ENCODE measurements at regions not wholly inside any gene's neighbourhood (a gene's known extent, or its start where the extent isn't known, plus 50 kb on each side); places are given as distances from the start of the nearest gene placed in this dataset.
"Not testable (repeated sequence)": the region's sequence is repeated elsewhere in the genome, so short reads cannot be mapped to it uniquely, and the experiment has no call there.

- Mint-ChIP-seq H3K27me3 (ENCODE audit: unreplicated experiment) (peaks cover 19% of the 10 kb centered on the region), H3K4me3 (ENCODE audit: unreplicated experiment) (peak overlapping the region; percentile 93), H3K4me1 (ENCODE audit: unreplicated experiment) (peaks cover 7% of the 10 kb centered on the region), H3K27ac (ENCODE audit: unreplicated experiment) (peak overlapping the region; percentile 97), H3K9me3 (ENCODE audit: unreplicated experiment) (no peaks in the 10 kb centered on the region), H3K36me3 (ENCODE audit: low read depth, unreplicated experiment) (peaks cover 3% of the 10 kb centered on the region)
- TF ChIP-seq CTCF (IDR thresholded peaks at IDR 0.05; ENCODE audit: unreplicated experiment) = peak; percentile 74
- DNase-seq (ENCODE audit: low spot score) = peak; percentile 92
Measured at GRCh38 chr6:28838634-28839442, 84.9 kb downstream of the TRIM27 start.

GRCh38 chr6:28839443-28840120 is 84.2 kb downstream of the TRIM27 start:
- H3K36me3 Mint-ChIP-seq (ENCODE audit: low read depth, unreplicated experiment) = peaks cover 3% of the 10 kb centered on the region
- peak overlapping the region; percentile 93 for H3K4me3 Mint-ChIP-seq (ENCODE audit: unreplicated experiment)
- peaks cover 17% of the 10 kb centered on the region for H3K27me3 Mint-ChIP-seq (ENCODE audit: unreplicated experiment)
- no peak overlapping the region for H3K27ac Mint-ChIP-seq (ENCODE audit: unreplicated experiment)
- H3K4me1 Mint-ChIP-seq (ENCODE audit: unreplicated experiment) = peaks cover 7% of the 10 kb centered on the region
- DNase-seq (ENCODE audit: low spot score) = no peak
- no peaks in the 10 kb centered on the region for H3K9me3 Mint-ChIP-seq (ENCODE audit: unreplicated experiment)
- TF ChIP-seq CTCF (IDR thresholded peaks at IDR 0.05; ENCODE audit: unreplicated experiment) = no peak

GRCh38 chr6:28841290-28841689 is 82.5 kb downstream of the TRIM27 start:
- H3K27me3 Mint-ChIP-seq (ENCODE audit: unreplicated experiment) = peaks cover 17% of the 10 kb centered on the region
- peak; percentile 49 for TF ChIP-seq CTCF (IDR thresholded peaks at IDR 0.05; ENCODE audit: unreplicated experiment)
- peaks cover 7% of the 10 kb centered on the region for H3K4me1 Mint-ChIP-seq (ENCODE audit: unreplicated experiment)
- H3K27ac Mint-ChIP-seq (ENCODE audit: unreplicated experiment) = no peak overlapping the region
- H3K36me3 Mint-ChIP-seq (ENCODE audit: low read depth, unreplicated experiment) = peaks cover 3% of the 10 kb centered on the region
- H3K4me3 Mint-ChIP-seq (ENCODE audit: unreplicated experiment) = no peak overlapping the region
- no peaks in the 10 kb centered on the region for H3K9me3 Mint-ChIP-seq (ENCODE audit: unreplicated experiment)
- DNase-seq (ENCODE audit: low spot score) = no peak

- not testable (repeated sequence) for H3K4me3 Mint-ChIP-seq (ENCODE audit: unreplicated experiment); H3K27me3 Mint-ChIP-seq (ENCODE audit: unreplicated experiment); H3K4me1 Mint-ChIP-seq (ENCODE audit: unreplicated experiment); H3K9me3 Mint-ChIP-seq (ENCODE audit: unreplicated experiment); DNase-seq (ENCODE audit: low spot score); H3K27ac Mint-ChIP-seq (ENCODE audit: unreplicated experiment); H3K36me3 Mint-ChIP-seq (ENCODE audit: low read depth, unreplicated experiment)
- peak; percentile 23 for TF ChIP-seq CTCF (IDR thresholded peaks at IDR 0.05; ENCODE audit: unreplicated experiment)
Measured at GRCh38 chr6:28848756-28849155, 75.0 kb downstream of the TRIM27 start.

All from endothelial cell (in vitro differentiated cells).